ENCODE measurements at regions not wholly inside any gene's neighbourhood (a gene's known extent, or its start where the extent isn't known, plus 50 kb on each side); places are given as distances from the start of the nearest gene placed in this dataset.
"Not testable (repeated sequence)": the region's sequence is repeated elsewhere in the genome, so short reads cannot be mapped to it uniquely, and the experiment has no call there.

DNA sequence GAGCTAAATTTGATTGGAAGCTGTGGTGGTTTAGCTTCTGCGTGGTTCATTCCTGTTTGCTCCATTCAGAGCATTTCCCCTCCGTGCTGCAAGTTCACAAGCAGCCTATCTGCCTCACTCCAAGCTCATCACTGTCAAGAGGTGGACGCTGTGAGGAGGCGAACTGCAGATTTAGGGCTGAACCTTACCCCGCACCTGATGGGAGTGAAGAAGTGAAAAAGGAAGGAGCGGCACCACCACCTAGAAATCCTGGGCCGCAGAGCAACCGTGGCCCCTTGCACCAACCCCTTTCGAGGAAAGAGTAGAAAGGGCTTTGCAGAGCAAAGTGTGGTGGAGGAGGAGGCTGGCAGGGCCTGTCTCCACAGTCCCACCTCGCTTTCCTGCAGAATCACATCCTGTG lies 117.4 kb downstream of the IER5 start:
- no peak for DNase-seq

DNA sequence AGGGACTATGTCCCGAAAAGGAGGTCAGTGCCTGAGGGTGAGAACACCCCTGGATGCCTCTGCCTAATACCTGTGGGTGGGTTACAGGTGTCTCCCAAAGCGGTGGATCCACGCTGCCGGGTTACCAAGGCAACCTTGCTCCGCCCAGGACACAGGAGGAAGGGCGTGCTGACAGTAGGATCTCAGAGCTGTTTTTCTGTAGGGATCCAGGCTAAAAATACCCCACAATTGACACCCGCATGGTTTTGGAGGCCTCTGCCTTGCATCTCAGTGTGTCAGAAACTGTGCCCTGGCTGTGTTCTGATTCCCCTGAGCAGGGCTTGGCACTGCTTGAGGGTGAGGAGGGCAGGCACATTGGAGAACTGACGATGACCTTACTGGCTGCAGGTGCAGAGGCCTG lies 118.0 kb downstream of the IER5 start:
- DNase-seq: no peak

DNA sequence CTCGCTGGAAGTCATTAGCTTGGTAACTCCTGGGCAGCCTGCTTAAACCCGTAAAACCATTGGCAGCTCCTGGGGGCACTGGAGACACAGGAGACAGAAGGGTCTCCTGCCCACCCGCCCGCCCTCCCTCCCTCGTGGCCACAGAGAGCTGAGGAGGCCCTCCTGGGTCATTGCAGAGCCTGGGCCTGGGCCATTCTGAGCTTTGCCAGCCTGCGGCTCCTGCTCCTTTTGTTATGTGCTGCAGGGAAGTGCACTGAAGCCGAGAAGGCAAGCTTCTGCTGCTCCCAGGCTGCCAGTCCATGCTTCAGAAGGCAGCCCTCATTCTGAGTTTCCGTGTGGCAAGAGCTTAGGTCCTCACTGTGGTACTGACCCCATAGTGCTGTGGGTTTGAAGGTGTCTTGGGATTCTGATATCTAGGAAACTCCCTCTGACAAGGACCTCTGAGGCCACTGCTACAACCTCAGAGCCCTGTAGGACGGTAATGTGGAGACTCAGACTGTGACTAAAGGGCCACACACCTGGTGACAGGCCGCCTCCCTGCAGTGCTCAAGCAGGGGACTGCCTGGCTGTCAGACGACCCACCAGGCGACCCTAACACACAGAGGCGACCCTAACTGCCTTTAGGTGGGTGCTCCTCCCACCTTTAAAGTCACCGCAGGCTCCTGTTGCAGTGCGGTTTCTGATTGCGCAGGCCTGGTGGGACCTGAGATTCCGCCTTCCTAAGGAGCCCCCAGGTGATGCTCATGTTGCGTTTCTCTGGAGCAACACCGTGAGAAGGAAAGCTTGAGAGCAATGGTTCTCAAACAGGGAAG lies 118.7 kb downstream of the IER5 start:
- DNase-seq: no peak

DNA sequence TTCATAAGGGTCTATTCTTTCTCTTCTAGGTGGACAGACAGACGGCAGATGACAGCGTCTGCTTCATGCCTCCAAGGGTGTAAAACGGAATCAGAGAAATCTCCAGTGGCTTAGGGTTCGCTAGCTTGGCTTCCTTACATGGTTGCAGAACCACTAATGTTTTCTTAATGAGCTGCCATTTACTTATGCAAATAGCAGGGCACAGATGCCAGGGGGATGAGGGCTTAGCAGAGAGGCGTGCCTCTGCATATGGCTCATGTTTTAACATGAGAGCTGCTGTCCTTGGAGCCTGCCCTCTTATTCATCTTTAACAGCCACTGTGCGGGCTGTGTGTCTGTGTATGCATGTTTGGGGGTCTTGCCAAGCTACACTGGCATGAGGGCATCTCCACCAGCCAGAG lies 119.6 kb downstream of the IER5 start:
- no peak for DNase-seq

DNA sequence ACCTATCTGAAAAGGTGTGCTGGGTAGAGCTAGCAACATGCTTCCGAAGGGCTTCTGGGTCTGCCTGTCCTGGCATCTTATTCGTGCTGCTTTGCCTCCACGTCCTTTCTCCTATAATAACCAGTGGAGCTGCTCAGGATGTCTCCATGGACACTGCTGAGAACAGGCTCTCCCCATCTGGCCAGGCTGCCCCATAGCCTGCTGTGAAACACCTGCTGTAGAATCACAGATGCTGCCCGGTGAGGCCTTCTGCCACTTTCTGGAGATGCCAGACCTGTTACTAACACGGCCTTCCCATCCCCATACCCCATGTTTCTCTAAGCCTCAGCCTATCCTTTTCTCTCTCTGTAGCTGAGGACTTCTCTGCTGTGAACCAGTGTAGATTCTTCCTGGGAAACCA lies 120.5 kb downstream of the IER5 start:
- no peak for DNase-seq

DNA sequence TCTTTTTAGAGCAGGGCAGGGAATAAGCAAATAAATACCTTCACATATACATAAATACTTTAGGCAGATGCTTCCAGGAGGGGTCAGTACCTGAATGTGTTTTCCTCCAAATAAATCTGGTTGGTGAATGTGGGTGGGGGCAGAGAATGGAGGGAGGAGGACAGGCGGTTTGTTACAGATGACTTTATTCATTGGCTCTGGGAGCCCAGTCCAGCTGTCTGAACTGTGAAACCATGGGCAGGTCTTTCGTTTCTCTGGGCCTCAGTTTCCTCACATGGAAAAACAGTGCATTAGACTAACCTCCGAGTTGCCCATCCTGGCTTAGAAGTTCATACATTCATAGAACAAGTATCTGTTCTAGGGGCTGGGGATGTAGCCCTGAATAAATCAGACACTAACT lies 124.6 kb downstream of the IER5 start:
- DNase-seq: no peak

DNA sequence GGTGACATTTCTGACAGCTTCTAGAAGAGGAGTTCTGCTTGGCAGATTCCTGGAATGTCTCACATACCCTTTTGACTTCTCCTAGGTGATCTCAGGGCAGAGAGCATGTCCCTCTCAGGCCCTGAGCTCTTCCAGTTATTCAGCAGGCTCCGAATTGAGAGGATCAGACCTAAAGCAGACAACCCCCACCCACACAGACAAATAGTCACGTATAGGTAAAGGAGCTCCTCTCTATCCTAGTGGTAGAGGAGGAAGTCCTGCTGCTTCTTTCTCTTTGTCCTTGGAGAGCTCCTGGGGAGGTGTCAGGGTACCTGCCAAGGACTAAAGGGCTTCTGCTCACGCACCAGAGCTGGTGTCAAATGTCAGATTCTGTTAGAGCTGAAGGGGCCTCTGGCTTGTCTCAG lies 128.1 kb downstream of the IER5 start:
- DNase-seq: no peak

DNA sequence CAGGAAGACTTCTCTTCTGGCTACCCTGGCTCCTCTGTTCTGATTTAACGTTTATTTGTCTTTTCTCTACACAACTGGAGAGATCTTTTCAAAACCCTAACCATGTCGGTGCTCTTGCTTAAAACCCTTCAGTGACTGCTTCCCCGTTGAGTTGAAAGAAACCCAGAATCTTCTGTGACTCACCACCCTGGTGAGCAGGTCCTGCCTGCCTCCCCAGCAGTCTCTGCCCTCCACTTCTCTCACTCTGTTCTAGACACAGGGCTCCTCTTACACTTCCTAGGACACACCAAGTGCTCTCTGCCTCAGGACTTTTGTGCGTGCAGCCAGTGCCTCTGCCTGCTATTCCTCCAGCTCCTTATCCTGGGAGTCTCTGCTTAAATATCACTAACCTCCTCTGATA lies 131.4 kb downstream of the IER5 start:
- no peak for DNase-seq

DNA sequence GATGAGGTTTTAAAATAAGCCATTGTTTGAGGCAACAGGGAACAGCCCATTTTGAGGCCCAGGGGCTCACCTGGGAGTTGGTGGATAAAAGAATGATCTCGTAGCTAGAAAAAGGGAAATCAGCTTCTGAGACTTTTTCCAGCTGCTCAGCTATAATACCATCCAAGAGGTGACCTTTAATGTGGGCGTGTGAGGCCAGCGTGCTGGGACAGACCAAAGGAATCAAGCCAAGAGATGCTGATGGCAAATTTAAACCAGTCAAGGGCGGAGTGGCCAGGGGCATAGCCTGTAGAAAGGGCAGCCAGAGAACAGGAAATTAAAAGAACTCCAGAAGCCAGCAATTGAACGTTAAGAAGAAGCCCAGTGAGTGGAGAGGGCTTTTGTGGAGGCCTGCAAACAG lies 132.6 kb downstream of the IER5 start:
- DNase-seq: no peak

DNA sequence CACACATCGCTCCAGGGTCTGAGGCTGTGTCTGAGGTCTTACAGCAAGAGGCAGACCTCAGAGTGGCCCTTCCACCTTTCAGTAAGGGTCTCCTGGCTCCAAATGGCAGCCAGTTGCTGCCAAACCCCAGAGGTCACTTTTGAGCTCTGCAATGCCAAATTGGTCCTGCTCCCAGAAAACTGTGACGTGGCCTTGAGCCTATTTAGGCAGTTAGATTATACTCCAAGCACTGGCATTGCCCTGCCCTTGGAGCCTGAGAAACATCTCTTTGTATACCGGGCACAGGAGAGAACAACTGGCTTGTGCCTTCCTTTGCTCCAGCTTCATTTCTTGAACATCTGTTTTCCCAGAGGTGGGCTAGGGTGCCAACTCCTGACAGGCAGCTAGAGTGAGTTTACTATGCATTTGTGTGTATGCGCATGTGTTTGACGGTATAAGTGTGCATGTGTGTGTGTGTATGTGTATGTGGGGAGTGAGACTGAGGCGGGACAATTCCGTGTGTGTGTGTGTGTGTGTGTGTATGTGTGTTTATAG lies 134.5 kb downstream of the IER5 start:
- DNase-seq: no peak

DNA sequence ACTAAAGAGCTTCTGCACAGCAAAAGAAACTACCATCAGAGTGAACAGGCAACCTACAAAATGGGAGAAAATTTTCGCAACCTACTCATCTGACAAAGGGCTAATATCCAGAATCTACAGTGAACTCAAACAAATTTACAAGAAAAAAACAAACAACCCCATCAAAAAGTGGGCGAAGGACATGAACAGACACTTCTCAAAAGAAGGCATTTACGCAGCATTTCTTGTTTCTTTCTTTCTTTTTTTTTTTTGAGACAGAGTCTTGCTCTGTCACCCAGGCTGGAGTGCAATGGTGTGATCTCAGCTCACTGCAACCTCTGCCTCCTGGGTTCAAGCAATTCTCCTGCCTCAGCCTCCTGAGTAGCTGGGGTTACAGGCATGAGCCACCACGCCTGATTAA lies 138.2 kb downstream of the IER5 start:
- DNase-seq: not testable (repeated sequence)

DNA sequence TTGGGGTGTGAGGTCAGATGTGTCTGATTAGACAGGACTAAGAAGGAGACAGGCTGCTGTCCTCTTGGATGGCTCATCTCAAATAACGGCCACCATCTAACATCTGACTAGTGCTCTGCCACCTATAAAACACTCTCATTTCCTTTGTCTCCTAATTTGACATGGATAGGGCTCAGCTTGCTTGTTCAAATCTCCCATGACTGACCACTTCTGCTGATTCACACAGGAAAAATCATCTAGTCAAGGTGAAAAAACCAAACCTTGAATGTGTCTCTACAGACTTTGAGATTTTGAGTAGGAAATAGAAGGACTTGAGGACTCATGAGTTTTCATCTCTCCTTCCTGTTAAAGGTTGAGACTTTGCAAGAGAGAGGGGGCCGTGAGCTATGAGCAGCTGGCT lies 150.6 kb downstream of the IER5 start:
- DNase-seq: no peak

DNA sequence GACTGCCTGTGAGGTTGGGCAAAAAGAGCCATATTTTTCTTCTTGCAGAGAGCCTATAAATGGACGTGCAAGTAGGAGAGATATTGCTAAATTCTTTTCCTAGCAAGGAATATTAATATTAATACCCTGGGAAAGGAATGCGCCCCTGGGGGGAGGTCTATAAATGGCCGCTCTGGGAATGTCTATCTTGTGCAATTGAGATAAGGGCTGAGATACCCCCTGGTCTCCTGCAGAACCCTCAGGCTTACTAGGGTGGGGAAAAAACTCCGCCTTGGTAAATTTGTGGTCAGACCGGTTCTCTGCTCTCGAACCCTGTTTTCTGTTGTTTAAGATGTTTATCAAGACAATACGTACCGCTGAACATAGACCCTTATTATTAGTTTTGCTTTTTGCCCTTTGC lies 157.8 kb downstream of the IER5 start:
- DNase-seq: not testable (repeated sequence)

DNA sequence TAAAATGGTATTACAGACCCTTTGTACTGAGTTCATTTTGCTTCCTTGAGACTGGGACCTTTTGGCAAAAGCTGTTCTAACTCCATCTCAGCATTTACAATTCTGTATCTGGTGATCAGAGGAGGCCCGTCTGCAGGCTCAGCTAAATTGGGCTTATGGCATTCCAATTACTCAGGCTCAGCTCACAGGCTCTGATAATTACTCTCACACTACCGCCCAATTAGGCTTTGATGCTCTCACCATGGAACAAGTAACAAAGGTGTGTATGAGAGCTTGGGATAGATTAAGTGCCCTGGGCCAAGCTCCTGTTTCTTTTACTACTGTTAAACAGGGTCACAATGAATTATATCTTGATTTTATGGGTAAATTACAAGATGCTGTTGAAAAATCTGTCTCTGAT lies 159.9 kb downstream of the IER5 start:
- not testable (repeated sequence) for DNase-seq

DNA sequence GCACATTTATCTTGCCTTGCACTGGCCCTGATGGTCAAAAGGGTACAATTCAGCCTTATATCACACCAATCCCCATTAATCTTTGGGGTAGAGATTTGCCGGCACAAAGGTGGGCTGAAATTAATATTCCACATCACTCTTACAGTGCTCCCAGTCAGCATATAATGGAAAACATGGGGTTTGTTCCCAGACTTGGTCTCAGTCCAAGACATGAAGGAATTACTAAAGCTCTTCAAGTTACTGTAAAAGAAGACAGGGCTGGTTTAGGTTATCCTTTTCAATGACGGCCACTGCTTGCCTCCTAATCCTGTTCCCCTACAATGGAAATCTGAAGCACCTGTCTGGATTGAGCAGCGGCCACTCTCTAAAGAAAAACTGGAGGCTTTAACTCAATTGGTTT lies 160.7 kb downstream of the IER5 start:
- DNase-seq: no peak

DNA sequence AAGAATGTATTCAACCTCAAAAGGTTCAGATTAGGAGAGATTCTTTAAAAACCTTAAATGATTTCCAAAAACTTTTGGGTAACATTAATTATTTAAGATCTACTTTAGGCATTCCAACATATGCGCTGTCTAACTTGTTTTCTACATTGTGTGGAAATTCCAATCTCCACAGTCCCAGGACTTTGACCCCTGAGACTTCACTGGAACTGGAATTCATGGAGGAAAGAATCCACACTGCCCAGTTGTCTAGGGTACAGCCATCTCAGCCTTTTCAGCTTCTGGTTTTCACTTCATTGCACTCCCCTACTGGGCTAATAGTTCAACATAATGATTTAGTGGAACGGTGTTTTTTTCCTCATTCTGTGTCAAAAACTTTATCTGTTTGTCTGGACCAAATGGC lies 161.5 kb downstream of the IER5 start:
- DNase-seq: no peak

DNA sequence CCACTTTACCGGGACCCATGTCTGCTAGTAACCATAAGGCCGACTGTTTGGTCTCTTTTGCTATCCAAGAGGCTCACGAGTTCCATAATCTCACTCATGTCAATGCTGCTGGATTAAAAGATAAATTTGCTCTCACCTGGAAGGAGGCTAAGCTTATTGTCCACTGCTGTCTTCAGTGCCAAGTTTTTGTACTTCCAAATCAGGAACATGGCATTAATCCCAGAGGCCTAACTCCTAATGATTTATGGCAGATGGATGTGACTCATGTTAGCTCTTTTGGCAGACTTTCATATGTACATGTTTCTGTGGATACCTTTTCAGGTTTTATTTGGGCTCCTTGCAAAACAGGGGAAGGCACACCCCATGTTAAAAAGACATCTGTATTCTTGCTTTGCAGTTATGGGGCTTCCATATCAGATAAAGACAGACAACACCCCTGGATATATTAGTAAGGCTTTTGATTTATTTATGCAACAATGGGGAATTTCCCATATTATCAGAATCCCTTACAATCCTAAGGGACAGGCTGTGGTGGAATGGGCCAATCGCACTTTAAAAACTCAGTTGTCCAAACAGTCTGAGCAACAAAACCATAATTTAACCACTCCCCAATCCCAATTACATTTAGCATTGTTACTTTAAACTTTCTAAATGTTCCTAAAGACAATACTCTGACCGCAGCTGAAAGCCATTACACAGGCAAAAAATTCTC lies 162.7 kb downstream of the IER5 start:
- DNase-seq: no peak

DNA sequence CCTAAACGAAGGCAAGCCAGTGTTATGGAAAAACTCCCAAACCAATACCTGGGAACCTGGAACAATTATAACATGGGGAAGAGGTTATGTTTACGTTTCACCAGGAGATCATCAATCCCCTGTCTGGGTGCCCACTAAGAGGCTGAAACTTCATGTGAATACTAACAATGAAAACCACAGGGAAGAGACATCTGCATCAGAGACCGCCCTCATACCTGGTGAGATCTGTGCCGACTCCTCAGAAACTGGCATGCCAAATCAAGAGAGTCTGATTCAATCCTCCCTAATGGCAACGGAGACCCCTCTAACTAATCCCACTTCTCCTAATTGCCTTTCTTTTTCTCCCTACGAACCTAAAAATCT lies 163.2 kb downstream of the IER5 start:
- no peak for DNase-seq

DNA sequence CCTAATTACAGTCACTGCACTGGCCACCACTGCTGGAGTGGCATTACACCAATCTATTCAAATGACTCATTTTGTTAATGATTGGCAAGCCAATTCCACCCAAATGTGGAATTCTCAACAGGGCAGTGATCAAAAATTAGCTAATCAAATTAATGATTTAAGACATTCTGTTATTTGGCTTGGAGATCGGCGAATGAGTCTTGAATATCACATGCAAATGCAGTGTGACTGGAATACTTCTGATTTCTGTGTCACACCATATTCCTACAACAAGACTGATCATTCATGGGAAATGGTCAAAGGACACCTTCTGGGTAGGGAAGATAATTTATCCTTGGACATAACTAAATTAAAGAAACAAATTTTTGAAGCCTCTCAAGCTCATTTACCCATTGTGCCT lies 165.1 kb downstream of the IER5 start:
- not testable (repeated sequence) for DNase-seq

DNA sequence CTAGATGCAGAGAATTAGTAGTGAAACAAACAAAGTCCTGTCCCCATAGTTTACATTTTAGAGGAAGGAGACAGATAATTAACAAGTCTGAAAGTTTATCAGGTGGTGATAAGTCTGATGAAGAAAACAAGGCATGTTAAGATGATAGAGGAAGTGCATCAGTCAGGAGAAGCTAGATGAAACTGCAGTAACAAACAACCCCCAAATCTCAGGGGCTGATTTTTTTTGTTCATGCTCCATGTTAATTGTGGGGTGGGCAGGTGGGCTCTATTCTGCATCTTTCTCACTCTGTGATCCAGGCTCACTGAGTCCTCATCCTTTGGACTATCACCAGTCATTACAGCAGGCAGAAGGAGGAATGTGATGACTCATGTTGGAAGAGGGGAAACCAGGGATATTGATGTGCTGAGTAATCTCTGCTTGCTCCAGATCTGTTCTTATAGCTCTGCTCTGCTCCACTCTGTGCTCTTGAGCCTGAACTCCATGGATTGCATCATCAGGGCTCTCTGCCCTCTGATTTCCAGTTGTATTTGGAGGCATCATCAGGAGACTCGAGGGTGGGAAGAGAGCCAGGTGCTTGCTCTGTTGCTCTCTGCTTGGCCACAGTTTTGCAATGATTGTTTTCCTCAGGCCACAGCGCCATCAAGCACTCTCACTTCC lies 166.9 kb downstream of the IER5 start:
- DNase-seq: no peak

DNA sequence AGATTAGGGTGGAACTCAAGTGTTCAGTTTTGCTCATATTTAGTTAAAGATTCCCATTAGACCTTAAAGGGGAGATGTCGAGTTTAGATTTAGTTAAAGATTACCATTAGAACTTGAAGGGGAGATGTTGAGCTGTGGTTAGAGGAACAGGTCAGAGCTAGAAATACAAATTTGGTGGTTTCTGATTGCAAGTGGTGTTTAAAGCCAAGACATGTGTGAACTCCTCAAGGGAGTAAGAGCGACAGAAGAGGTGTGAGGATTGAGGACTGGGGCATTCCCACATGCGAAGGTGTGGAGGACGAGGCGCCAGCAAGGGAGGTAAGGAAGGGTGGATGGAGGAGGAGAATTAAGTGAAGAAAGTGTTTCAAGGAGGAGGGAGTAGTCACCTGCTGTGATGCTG lies 168.6 kb downstream of the IER5 start:
- DNase-seq: no peak

DNA sequence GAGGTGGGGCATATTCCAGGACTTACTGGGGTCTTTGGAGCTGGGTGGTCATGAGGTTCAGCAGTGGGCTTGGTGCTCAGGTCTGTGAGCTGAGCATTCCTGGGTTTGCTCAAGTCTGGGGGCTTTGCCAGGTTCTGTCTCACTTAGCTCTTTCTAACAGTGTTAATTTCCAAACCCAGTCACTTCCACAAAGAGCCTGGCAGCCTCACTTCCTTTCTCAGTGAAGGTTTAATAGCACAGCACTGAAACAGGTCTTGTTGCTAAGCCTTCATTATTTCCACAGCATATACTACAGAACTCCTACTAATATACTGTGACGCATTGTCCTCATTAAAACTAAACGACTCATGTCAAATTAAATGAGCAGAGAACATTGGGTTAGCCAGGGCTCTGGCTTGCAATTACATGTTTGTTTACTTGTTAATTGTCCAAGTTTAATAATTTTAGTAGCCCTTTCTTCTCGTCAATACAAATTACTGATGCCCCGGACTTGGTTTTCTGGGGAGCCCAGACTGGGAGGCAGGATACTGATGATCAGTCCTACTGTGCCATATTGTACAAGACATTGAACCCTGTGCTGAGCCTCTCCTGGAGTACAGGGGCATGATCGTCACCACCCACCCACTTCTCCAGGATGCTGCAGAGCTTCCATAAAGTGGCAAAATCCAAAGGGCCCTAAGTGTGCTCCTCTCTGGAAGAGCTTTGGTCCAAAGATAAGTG lies 170.7 kb downstream of the IER5 start:
- DNase-seq: no peak

DNA sequence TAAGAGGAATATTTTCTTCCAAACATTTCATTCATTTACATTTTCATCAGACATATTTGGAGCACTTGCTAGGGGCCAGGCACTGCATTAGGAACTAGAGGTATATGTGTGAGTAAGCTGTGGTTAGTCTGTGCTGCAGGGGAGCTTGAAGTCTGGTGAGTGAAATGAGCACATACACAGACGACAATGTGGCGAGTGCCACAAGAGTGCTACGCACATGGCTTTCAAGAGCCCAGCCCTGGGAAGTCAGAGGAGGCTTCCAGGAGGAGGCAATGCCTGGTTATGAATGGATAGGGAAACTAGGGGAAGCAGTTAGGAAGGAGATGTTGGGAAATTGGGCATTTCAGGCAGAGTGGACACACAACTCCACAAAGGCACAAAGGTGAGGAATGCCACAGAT lies 171.8 kb downstream of the IER5 start:
- DNase-seq: no peak

Data from activated effector memory CD4-positive, alpha-beta T cell treated with Interleukin-2 at 50 U/mL for 16 hours (primary cell).